Keratinocyte (primary cell): ENCODE measurements at regions not wholly inside any gene's neighbourhood (a gene's known extent, or its start where the extent isn't known, plus 50 kb on each side); places are given as distances from the start of the nearest gene placed in this dataset.

Experiments used
- DNase-seq: peaks from one replicate; pipeline ENCODE4 v3.0.0-alpha.2; 2011; ENCODE audit warnings: low read depth, missing footprints, low spot score
- FAIRE-seq: peaks from 2 replicates; lab custom pipeline; 2011; peaks lifted over from hg19 to GRCh38; lab: Jason Lieb, UNC
- H2AFZ ChIP-seq: 2 replicates; pipeline ENCODE4 v1.6.0; 2012; ENCODE audit warnings: low read length, control low read depth, inconsistent platforms; ENCODE audit not compliant: control insufficient read depth
- H3K27ac ChIP-seq: 2 replicates; pipeline ENCODE4 v1.5.1; 2011; ENCODE audit warnings: low read length; ENCODE audit not compliant: control insufficient read depth, insufficient read depth
- H3K27me3 ChIP-seq: 3 replicates; pipeline ENCODE4 v1.6.0; 2011; ENCODE audit warnings: low read length; ENCODE audit not compliant: control insufficient read depth, insufficient read depth; ENCODE audit errors: extremely low read depth
- H3K36me3 ChIP-seq, 2 experiments: 2 replicates in 1 of 2; 3 replicates in 1 of 2; pipeline ENCODE4 v1.5.1; 2011; ENCODE audit warnings: low read length in 2 of 2, mild to moderate bottlenecking in 1 of 2; ENCODE audit not compliant: control insufficient read depth in 2 of 2, insufficient read depth in 2 of 2; ENCODE audit errors: extremely low read depth in 1 of 2
- H3K4me1 ChIP-seq: 3 replicates; pipeline ENCODE4 v1.5.1; 2011; ENCODE audit warnings: low read length; ENCODE audit not compliant: control insufficient read depth, insufficient read depth; ENCODE audit errors: extremely low read depth
- H3K4me2 ChIP-seq: 3 replicates; pipeline ENCODE4 v1.6.0; 2011; ENCODE audit warnings: low read depth, low read length; ENCODE audit not compliant: control insufficient read depth, insufficient read depth; ENCODE audit errors: extremely low read depth
- H3K4me3 ChIP-seq, 3 experiments: fragments of 200-600 bp in 1 of 3; sonication (generic) in 1 of 3; 2 replicates in 2 of 3; 3 replicates in 1 of 3; pipeline ENCODE4 v1.5.1; 2011 to 2016; ENCODE audit warnings: low read length in 3 of 3, mild to moderate bottlenecking in 3 of 3, control low read depth in 2 of 3, inconsistent platforms in 1 of 3, low read depth in 1 of 3, mixed read lengths in 1 of 3, mixed run types in 1 of 3, moderate library complexity in 1 of 3; ENCODE audit not compliant: control insufficient read depth in 2 of 3, insufficient read depth in 2 of 3; ENCODE audit errors: extremely low read depth in 1 of 3
- H3K79me2 ChIP-seq: 2 replicates; pipeline ENCODE4 v1.6.0; 2012; ENCODE audit warnings: low read length; ENCODE audit not compliant: control insufficient read depth, insufficient read depth
- H3K9ac ChIP-seq: 3 replicates; pipeline ENCODE4 v1.6.0; 2011; ENCODE audit warnings: low read length; ENCODE audit not compliant: control insufficient read depth, insufficient read depth; ENCODE audit errors: extremely low read depth
- H3K9me1 ChIP-seq: 3 replicates; pipeline ENCODE4 v1.6.0; 2011; ENCODE audit warnings: low read length; ENCODE audit not compliant: control insufficient read depth, insufficient read depth; ENCODE audit errors: extremely low read depth
- H3K9me3 ChIP-seq: 2 replicates; pipeline ENCODE4 v1.5.1; 2012; ENCODE audit warnings: low read depth, low read length; ENCODE audit not compliant: control insufficient read depth
- H4K20me1 ChIP-seq: 3 replicates; pipeline ENCODE4 v1.6.0; 2011; ENCODE audit warnings: low read length; ENCODE audit not compliant: control insufficient read depth, insufficient read depth; ENCODE audit errors: extremely low read depth
- EZH2 ChIP-seq: IDR thresholded peaks from one replicate; pipeline ENCODE4 v1.6.1; 2012; ENCODE audit warnings: inconsistent platforms, mild to moderate bottlenecking, low read length, moderate library complexity
- dilution Hi-C: fragments of 300-500 bp; cut with MboI; formaldehyde crosslinking; loops from one replicate; pipeline ENCODE4 v1.7.0; 2020; ENCODE audit warnings: low sequenced_read_pairs; ENCODE audit not compliant: extremely low pct_ligation_motif_present
- TF ChIP-seq, protein P1 (sequence below), 3 experiments: IDR thresholded peaks in 1 of 3; conservative IDR thresholded peaks in 1 of 3; optimal IDR thresholded peaks in 1 of 3; 2 replicates in 2 of 3; 3 replicates in 1 of 3; pipeline versions ENCODE3 to v1.5.1; 2011; ENCODE audit warnings: low read length in 3 of 3, mild to moderate bottlenecking in 3 of 3, moderate library complexity in 2 of 3, control low read depth in 1 of 3, inconsistent platforms in 1 of 3; ENCODE audit not compliant: insufficient read depth in 2 of 3; ENCODE audit errors: extremely low read depth in 1 of 3

DNA sequence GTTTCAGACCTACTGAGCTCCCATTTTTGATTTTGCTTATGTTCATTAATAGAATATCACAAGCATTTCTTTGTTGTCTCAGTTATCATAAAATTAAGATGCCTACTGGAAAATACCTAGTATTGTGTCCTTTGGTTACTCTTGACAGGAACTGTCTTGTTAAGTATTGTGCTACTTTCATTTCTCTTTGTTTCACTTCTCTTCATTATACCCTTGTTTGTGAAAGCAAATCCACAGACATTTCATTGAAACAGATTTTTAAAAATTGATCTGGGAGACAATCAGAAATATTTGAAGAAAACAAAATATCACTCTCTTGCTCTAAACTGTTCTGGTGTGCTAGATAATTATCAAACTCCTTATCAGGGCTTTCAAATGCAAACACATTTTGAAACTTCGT is 290.5 kb upstream of the EYS start:
- Histone ChIP-seq H3K27me3 (no peaks in the 10 kb centered on the region), H3K27ac (no peak overlapping the region), H3K9me3 (peaks cover 4% of the 10 kb centered on the region), H3K4me2 (no peak overlapping the region), H3K9ac (no peak overlapping the region), H3K4me1 (no peaks in the 10 kb centered on the region), H3K9me1 (no peaks in the 10 kb centered on the region), H3K4me3 (no peak overlapping the region), H4K20me1 (no peaks in the 10 kb centered on the region), H2AFZ (no peak overlapping the region), H3K79me2 (no peaks in the 10 kb centered on the region), H3K36me3 (no peaks in the 10 kb centered on the region)
- no peak for DNase-seq
- dilution Hi-C loops = no loop called here
- FAIRE-seq = no peak
- TF ChIP-seq EZH2 = no peak
- TF ChIP-seq, protein P1, sequence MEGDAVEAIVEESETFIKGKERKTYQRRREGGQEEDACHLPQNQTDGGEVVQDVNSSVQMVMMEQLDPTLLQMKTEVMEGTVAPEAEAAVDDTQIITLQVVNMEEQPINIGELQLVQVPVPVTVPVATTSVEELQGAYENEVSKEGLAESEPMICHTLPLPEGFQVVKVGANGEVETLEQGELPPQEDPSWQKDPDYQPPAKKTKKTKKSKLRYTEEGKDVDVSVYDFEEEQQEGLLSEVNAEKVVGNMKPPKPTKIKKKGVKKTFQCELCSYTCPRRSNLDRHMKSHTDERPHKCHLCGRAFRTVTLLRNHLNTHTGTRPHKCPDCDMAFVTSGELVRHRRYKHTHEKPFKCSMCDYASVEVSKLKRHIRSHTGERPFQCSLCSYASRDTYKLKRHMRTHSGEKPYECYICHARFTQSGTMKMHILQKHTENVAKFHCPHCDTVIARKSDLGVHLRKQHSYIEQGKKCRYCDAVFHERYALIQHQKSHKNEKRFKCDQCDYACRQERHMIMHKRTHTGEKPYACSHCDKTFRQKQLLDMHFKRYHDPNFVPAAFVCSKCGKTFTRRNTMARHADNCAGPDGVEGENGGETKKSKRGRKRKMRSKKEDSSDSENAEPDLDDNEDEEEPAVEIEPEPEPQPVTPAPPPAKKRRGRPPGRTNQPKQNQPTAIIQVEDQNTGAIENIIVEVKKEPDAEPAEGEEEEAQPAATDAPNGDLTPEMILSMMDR (optimal IDR thresholded peaks at IDR 0.05 in 1 of 3, IDR thresholded peaks at IDR 0.05 in 1 of 3, conservative IDR thresholded peaks at IDR 0.05 in 1 of 3; ENCODE audit: extremely low read depth in 1 of 3, insufficient read depth in 2 of 3, low read length in 3 of 3) = no peak

DNA sequence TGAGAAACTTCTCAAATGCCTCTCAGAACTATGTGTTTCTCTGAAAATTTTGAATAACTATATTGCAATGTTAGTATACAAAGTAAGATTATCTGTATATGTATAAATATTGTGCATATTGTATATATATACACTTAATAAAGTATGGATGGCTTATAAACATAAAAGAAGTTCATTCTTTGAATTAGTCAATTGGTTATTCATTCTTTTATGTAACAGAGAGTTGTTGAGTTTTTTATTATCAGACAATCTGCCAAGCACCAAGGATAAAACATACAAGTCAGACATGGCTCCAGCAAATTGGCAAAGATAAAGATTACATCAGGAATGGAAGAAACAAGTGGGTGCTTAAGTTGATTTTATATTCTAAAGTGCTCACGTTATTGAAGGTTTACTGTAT is 289.1 kb upstream of the EYS start:
- DNase-seq (no peak), FAIRE-seq (no peak)
- TF ChIP-seq, protein P1 (optimal IDR thresholded peaks at IDR 0.05 in 1 of 3, IDR thresholded peaks at IDR 0.05 in 1 of 3, conservative IDR thresholded peaks at IDR 0.05 in 1 of 3; ENCODE audit: extremely low read depth in 1 of 3, insufficient read depth in 2 of 3, low read length in 3 of 3) = no peak
- TF ChIP-seq EZH2 = no peak
- H3K79me2 ChIP-seq = no peaks in the 10 kb centered on the region
- dilution Hi-C loops = no loop called here
- no peak overlapping the region for H3K4me3 ChIP-seq
- no peaks in the 10 kb centered on the region for H3K27me3 ChIP-seq
- H3K4me1 ChIP-seq = no peaks in the 10 kb centered on the region
- no peaks in the 10 kb centered on the region for H3K9me1 ChIP-seq
- no peak overlapping the region for H3K4me2 ChIP-seq
- no peak overlapping the region for H3K9ac ChIP-seq
- peaks cover 4% of the 10 kb centered on the region for H3K9me3 ChIP-seq
- H3K27ac ChIP-seq = no peak overlapping the region
- H3K36me3 ChIP-seq = no peaks in the 10 kb centered on the region
- H2AFZ ChIP-seq = no peak overlapping the region
- no peaks in the 10 kb centered on the region for H4K20me1 ChIP-seq
